OCI-LY7 (cell line): ENCODE measurements at regions not wholly inside any gene's neighbourhood (a gene's known extent, or its start where the extent isn't known, plus 50 kb on each side); places are given as distances from the start of the nearest gene placed in this dataset.

Source experiments
- BruUV-seq: library from RNA; stranded (reverse); fragments of 400-500 nt; replicated peaks from 2 replicates; lab custom pipeline; 2021; lab: Mats Ljungman, UMichigan
- CTCF ChIA-PET: fragments of 300-600 bp; sonication (Branson Sonifier 250); formaldehyde crosslinking; loops from one replicate; lab custom pipeline; 2022; ENCODE audit warnings: antibody characterized with exemption; ENCODE audit not compliant: unreplicated experiment; lab: Charles Lee
- POLR2A ChIA-PET: fragments of 300-600 bp; sonication (Branson Sonifier 250); formaldehyde crosslinking; loops from one replicate; lab custom pipeline; 2022; ENCODE audit warnings: antibody characterized with exemption; lab: Charles Lee
- DNase-seq: peaks from one replicate; pipeline ENCODE4 v3.0.0-alpha.2; 2015; ENCODE audit warnings: low spot score
- H2AFZ ChIP-seq: fragments of 200-600 bp; sonication (generic), shearing (Covaris generic); 2 replicates; pipeline ENCODE4 v1.6.1; 2014; ENCODE audit warnings: mild to moderate bottlenecking, antibody characterized with exemption, low read length, moderate library complexity
- H3K27ac ChIP-seq: fragments of 200-600 bp; sonication (generic); 2 replicates; pipeline ENCODE4 v1.5.1; 2014; ENCODE audit warnings: mixed run types, low read depth, mild to moderate bottlenecking, moderate library complexity, low read length, inconsistent platforms; ENCODE audit not compliant: poor library complexity, severe bottlenecking
- H3K36me3 ChIP-seq: fragments of 200-600 bp; sonication (generic); 2 replicates; pipeline ENCODE4 v1.6.1; 2014; ENCODE audit warnings: mild to moderate bottlenecking, antibody characterized with exemption, low read length, moderate library complexity, mixed read lengths; ENCODE audit not compliant: insufficient read depth
- H3K4me1 ChIP-seq: fragments of 200-600 bp; sonication (generic); 2 replicates; pipeline ENCODE4 v1.5.1; 2014; ENCODE audit warnings: mild to moderate bottlenecking, low read length; ENCODE audit not compliant: insufficient read depth, poor library complexity, severe bottlenecking
- H3K4me2 ChIP-seq: fragments of 200-600 bp; sonication (generic); 2 replicates; pipeline ENCODE4 v1.6.1; 2014; ENCODE audit warnings: mild to moderate bottlenecking, low read length
- H3K4me3 ChIP-seq: fragments of 200-600 bp; sonication (generic); 2 replicates; pipeline ENCODE4 v1.5.1; 2014; ENCODE audit warnings: mild to moderate bottlenecking, low read depth, low read length; ENCODE audit not compliant: poor library complexity, severe bottlenecking
- H3K79me2 ChIP-seq: fragments of 200-600 bp; sonication (generic); 2 replicates; pipeline ENCODE4 v1.6.1; 2016; ENCODE audit warnings: low read depth, mild to moderate bottlenecking, low read length, moderate library complexity, mixed read lengths; ENCODE audit not compliant: insufficient read depth
- H3K9me2 ChIP-seq: fragments of 200-600 bp; sonication (generic); 2 replicates; pipeline ENCODE4 v1.6.1; 2016; ENCODE audit warnings: mild to moderate bottlenecking, low read length, mixed read lengths; ENCODE audit not compliant: insufficient read depth
- H3K9me3 ChIP-seq: fragments of 200-600 bp; sonication (generic); 2 replicates; pipeline ENCODE4 v1.6.1; 2014; ENCODE audit warnings: mild to moderate bottlenecking, mixed run types, low read length, mixed read lengths
- H4K20me1 ChIP-seq: fragments of 200-600 bp; sonication (generic); 2 replicates; pipeline ENCODE4 v1.6.1; 2014; ENCODE audit warnings: mild to moderate bottlenecking, antibody characterized with exemption, low read length, moderate library complexity, mixed read lengths; ENCODE audit not compliant: insufficient read depth
- EZH2phosphoT487 ChIP-seq: fragments of 200-600 bp; sonication (generic); IDR thresholded peaks from 2 replicates; pipeline ENCODE4 v1.6.1; 2018; ENCODE audit warnings: low read depth, borderline replicate concordance, mild to moderate bottlenecking, mixed run types, antibody characterized with exemption, low read length, moderate library complexity, mixed read lengths
- intact Hi-C: fragments of 100-400 bp; cut with micrococcal nuclease; formaldehyde crosslinking; loops from one replicate; pipeline ENCODE4 v1.10.0; 2022; ENCODE audit not compliant: unreplicated experiment
- TF ChIP-seq, protein P1 (sequence below): fragments of 200-600 bp; sonication (generic); conservative IDR thresholded peaks from 2 replicates; pipeline ENCODE4 v1.5.1; 2014; ENCODE audit warnings: mild to moderate bottlenecking, antibody characterized with exemption, low read length, moderate library complexity, mixed read lengths

GRCh38 chr13:24096659-24097058, 63.9 kb upstream of the SPATA13 start:
- intact Hi-C loops, result no loop called here
- TF ChIP-seq, protein P1, sequence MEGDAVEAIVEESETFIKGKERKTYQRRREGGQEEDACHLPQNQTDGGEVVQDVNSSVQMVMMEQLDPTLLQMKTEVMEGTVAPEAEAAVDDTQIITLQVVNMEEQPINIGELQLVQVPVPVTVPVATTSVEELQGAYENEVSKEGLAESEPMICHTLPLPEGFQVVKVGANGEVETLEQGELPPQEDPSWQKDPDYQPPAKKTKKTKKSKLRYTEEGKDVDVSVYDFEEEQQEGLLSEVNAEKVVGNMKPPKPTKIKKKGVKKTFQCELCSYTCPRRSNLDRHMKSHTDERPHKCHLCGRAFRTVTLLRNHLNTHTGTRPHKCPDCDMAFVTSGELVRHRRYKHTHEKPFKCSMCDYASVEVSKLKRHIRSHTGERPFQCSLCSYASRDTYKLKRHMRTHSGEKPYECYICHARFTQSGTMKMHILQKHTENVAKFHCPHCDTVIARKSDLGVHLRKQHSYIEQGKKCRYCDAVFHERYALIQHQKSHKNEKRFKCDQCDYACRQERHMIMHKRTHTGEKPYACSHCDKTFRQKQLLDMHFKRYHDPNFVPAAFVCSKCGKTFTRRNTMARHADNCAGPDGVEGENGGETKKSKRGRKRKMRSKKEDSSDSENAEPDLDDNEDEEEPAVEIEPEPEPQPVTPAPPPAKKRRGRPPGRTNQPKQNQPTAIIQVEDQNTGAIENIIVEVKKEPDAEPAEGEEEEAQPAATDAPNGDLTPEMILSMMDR, result no peak
- no peak for TF ChIP-seq EZH2phosphoT487
- CTCF ChIA-PET, result no interaction called here
- Histone ChIP-seq H3K79me2 (no peaks in the 10 kb centered on the region), H4K20me1 (no peaks in the 10 kb centered on the region), H3K4me1 (no peaks in the 10 kb centered on the region), H3K9me2 (no peaks in the 10 kb centered on the region; the same call in 1 of the 2 replicates), H3K4me2 (no peak overlapping the region), H3K4me3 (no peak overlapping the region), H2AFZ (no peak overlapping the region), H3K9me3 (no peaks in the 10 kb centered on the region), H3K27ac (no peak overlapping the region), H3K36me3 (no peaks in the 10 kb centered on the region)
- BruUV-seq, result no TSS peak
- DNase-seq, result no peak
- POLR2A ChIA-PET, result interaction anchor here (1.3 kb wide), 1 partner anchor 31 kb away, joined by 4 read pairs; no protein-coding TSS in a partner anchor

DNA sequence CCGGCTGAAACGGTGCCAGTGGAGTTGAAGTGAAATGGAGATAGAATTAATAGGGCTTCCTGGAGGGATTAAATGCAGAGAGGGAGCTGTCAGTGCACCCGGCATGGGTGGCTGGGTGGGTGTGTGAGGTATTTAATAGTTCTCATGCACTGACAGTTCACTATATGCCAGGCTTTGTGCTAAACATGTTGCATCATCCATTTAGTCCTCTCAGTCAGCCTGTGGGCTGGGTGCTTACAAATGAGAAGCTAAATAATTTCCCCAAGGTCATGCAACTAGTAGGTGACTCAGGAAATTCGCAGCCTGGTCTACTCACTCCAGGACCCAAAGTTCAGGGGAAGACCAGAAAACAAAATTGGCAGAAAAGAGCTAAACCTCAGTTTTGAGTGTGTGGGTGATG, 63.5 kb upstream of the SPATA13 start:
- H3K4me2 ChIP-seq, result no peak overlapping the region
- H3K79me2 ChIP-seq, result no peaks in the 10 kb centered on the region
- H2AFZ ChIP-seq, result no peak overlapping the region
- DNase-seq, result no peak
- no peak for TF ChIP-seq EZH2phosphoT487
- TF ChIP-seq, protein P1, result no peak
- H3K9me3 ChIP-seq, result no peaks in the 10 kb centered on the region
- BruUV-seq, result no TSS peak
- H3K36me3 ChIP-seq, result no peaks in the 10 kb centered on the region
- POLR2A ChIA-PET, result interaction anchor here (1.3 kb wide), 1 partner anchor 32 kb away, joined by 4 read pairs; no protein-coding TSS in a partner anchor
- no peak overlapping the region for H3K27ac ChIP-seq
- no peaks in the 10 kb centered on the region for H3K4me1 ChIP-seq
- H3K9me2 ChIP-seq, result no peaks in the 10 kb centered on the region; the same call in 1 of the 2 replicates
- intact Hi-C loops, result no loop called here
- CTCF ChIA-PET, result no interaction called here
- no peaks in the 10 kb centered on the region for H4K20me1 ChIP-seq
- H3K4me3 ChIP-seq, result no peak overlapping the region

DNA sequence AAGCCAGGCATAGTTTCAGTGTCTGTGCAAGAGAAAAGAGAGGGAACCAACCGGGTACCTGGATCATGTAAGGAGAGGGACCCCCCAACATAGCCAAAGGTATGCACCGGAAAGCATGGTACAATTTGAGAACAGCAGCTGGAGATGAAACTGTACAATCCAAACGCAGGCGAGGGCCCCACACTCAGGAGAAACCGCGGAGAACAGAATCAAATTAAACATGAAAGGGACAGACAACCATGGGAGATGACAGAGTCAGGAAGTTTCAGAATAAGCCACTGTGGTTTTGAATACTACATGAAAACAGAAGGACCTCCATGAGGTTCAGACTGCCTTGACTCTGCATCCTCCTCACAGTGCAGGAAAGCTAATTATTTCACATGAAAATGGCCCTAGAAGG, 62.9 kb upstream of the SPATA13 start:
- BruUV-seq, result no TSS peak
- H3K4me2 ChIP-seq, result no peak overlapping the region
- DNase-seq, result no peak
- ChIA-PET POLR2A (no interaction called here), CTCF (no interaction called here)
- no peaks in the 10 kb centered on the region for H3K4me1 ChIP-seq
- intact Hi-C loops, result no loop called here
- H3K36me3 ChIP-seq, result no peaks in the 10 kb centered on the region
- H3K9me3 ChIP-seq, result no peaks in the 10 kb centered on the region
- TF ChIP-seq EZH2phosphoT487, result no peak
- TF ChIP-seq, protein P1, result no peak
- H3K27ac ChIP-seq, result no peak overlapping the region
- H4K20me1 ChIP-seq, result no peaks in the 10 kb centered on the region
- H3K4me3 ChIP-seq, result no peak overlapping the region
- no peaks in the 10 kb centered on the region for H3K79me2 ChIP-seq
- no peak overlapping the region for H2AFZ ChIP-seq
- H3K9me2 ChIP-seq, result no peaks in the 10 kb centered on the region
